Fibroblast of villous mesenchyme (primary cell): ENCODE measurements at regions not wholly inside any gene's neighbourhood (a gene's known extent, or its start where the extent isn't known, plus 50 kb on each side); places are given as distances from the start of the nearest gene placed in this dataset.

ENCODE experiments used
- DNase-seq: peaks from one replicate; pipeline ENCODE4 v3.0.0-alpha.2; 2010; ENCODE audit warnings: low read depth
- H3K4me3 ChIP-seq: 2 replicates; pipeline ENCODE4 v1.5.1; 2011; ENCODE audit warnings: low read depth, mild to moderate bottlenecking, low read length
- CTCF ChIP-seq: IDR thresholded peaks from 2 replicates; pipeline ENCODE4 v1.5.1; 2012; ENCODE audit warnings: low read depth, mild to moderate bottlenecking, low read length; ENCODE audit not compliant: insufficient read depth

GRCh38 chr12:87157791-87158190 is 871.4 kb downstream of the C12orf50 start:
- no peak overlapping the region for H3K4me3 ChIP-seq
- DNase-seq, result peak; percentile 89
- no peak for TF ChIP-seq CTCF

- no peak for TF ChIP-seq CTCF
- H3K4me3 ChIP-seq, result no peak overlapping the region
- DNase-seq, result peak; percentile 39
Measured at GRCh38 chr12:87155621-87156020, 873.6 kb downstream of the C12orf50 start.

- TF ChIP-seq CTCF, result no peak
- no peak overlapping the region for H3K4me3 ChIP-seq
- DNase-seq, result no peak
Measured at GRCh38 chr12:87152841-87153528, 876.2 kb downstream of the C12orf50 start.

GRCh38 chr12:87152075-87152474 is 877.1 kb downstream of the C12orf50 start:
- no peak for DNase-seq
- H3K4me3 ChIP-seq, result no peak overlapping the region
- no peak for TF ChIP-seq CTCF

- no peak for DNase-seq
- no peak overlapping the region for H3K4me3 ChIP-seq
- no peak for TF ChIP-seq CTCF
Measured at GRCh38 chr12:87150969-87151662, 878.1 kb downstream of the C12orf50 start.

- no peak for TF ChIP-seq CTCF
- no peak overlapping the region for H3K4me3 ChIP-seq
- DNase-seq, result no peak
Measured at GRCh38 chr12:87142342-87142741, 886.2 kb upstream of the MGAT4C start.
